Stimulated activated CD4-positive, alpha-beta T cell treated with anti-CD3 and anti-CD28 coated beads, TNF-alpha, amount 100 ng/mL, for 48 hours (primary cell): ENCODE measurements at regions not wholly inside any gene's neighbourhood (a gene's known extent, or its start where the extent isn't known, plus 50 kb on each side); places are given as distances from the start of the nearest gene placed in this dataset.

Experiments used
- DNase-seq, 3 donors: peaks; one replicate each; pipeline ENCODE4 v3.0.0-alpha.2; 2020; ENCODE audit warnings: low read depth in 3 of 3

GRCh38 chr6:128827675-128828464 lies 55.1 kb upstream of the LAMA2 start:
- no peak for DNase-seq

DNA sequence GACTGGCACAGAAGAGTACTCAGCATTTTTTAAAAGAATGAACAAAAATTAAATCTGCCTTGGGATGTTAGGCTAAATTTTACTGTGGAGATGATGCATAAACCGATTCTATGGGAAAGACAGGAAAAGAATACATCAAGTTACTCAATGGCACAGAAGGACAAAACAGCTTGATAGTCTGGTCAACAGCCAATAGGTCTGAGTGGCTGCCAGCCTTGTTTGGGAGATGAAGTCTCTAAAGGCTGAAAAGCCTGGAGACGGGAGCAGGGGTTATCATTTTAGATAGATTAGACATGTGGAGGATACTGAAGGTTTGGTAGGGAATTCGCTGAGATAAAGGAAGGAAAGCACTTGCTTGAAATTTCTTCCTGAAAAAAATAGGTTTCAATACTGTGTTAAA lies 56.3 kb upstream of the LAMA2 start:
- no peak for DNase-seq

GRCh38 chr6:128822271-128822670 lies 60.7 kb upstream of the LAMA2 start:
- DNase-seq = no peak

GRCh38 chr6:128821116-128821515 lies 61.8 kb upstream of the LAMA2 start:
- no peak for DNase-seq

DNA sequence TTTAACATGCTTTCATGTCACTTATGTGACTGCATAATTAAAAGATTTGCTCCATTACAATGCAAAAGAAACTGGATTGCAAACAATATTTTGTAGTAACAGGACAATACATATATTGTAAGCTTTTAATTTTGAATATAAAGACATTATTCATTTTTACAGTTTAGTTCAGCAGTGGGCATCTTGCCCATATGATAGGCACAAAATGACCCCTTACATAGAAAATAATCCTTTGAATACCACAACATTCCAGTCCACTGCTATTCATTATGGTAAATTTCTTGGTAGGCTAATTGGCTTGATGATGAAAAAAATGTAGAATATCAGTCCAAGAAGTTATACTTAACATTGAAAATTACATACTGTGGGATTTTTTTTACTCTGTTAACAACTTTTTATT lies 74.1 kb upstream of the LAMA2 start:
- no peak for DNase-seq

DNA sequence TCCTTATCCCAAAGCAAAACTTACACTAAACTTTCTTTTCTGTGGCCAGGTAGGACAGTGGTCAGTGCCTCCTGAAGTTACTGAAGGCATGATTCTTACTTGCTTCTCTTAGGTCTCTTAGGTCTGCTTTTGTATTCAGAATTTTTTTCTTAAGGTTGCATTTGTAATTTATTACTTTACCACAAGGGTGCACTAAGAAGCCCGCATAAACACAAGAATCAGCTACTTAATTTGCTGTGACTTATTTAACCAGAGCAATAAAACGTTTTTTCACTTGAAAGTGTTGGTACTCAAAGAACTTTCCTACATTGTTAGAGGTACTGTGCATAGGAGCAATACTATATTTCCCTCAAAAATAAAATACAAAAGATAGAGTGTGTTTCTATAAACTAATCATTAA lies 75.4 kb upstream of the LAMA2 start:
- no peak for DNase-seq

- DNase-seq = no peak
Observed at GRCh38 chr6:128806261-128806660, 76.7 kb upstream of the LAMA2 start.

GRCh38 chr6:128803911-128804310 lies 79.0 kb upstream of the LAMA2 start:
- DNase-seq = no peak

GRCh38 chr6:128801621-128802020 lies 81.3 kb upstream of the LAMA2 start:
- no peak for DNase-seq

- no peak for DNase-seq
Observed at GRCh38 chr6:128784266-128784665, 98.7 kb upstream of the LAMA2 start.

GRCh38 chr6:128768187-128768586 lies 114.8 kb upstream of the LAMA2 start:
- no peak for DNase-seq

DNA sequence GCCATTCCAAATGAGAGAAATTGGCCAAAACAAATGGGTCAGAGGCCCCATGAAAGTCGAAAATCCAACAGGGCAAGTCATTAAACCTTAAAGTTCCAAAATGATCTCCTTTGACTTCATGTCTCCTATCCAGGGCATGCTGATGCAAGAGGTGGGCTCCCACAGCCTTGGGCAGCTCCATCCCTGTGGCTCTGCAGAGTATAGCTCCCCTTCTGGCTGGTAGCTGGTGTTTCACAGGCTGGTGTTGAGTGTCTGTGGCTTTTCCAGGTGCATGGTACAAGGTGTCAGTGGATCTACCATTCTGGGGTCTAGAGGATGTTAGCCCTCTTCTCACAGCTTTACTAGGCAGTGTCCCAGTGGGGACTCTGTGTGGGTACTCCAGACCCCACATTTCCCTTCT lies 115.2 kb upstream of the LAMA2 start:
- DNase-seq = no peak

DNA sequence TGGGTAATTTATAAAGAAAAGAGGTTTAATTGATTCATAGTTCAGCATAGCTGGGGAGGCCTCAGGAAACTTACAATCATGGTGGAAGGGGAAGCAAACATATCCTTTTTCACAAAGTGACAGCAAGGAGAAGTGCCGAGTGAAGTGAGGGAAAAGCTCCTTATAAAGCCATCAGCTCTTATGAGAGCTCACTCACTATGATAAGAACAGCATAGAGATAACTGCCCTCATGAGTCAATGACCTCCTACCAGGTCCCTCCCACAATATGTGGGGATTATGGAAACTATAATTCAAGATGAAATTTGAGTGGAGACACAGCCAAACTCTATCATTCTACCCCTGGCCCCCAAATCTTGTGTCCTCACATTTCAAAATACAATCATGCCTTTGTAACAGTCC lies 115.8 kb upstream of the LAMA2 start:
- DNase-seq = no peak

GRCh38 chr6:128763599-128764300 lies 119.2 kb upstream of the LAMA2 start:
- no peak for DNase-seq

GRCh38 chr6:128759901-128760300 lies 123.0 kb upstream of the LAMA2 start:
- no peak for DNase-seq

DNA sequence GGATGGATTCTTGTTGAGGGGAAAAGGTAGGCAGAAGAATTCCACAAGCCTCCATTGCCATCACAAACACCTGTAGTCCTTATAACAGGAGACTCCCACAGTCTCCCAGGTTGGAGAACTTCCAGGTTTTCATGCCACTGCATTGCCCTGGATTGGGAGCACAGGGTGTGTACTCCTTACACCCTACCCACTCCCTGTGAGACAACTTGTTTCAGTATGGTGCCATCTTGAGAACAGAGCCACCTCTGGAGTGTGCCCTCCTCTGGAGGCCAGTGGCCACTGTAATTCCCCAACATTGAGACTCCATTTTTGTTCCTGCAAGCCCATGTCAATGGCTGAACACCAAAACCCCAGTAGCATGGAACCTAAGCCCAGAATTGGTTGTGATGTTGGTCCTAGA lies 123.5 kb upstream of the LAMA2 start:
- DNase-seq = no peak

GRCh38 chr6:128757961-128758360 lies 125.0 kb upstream of the LAMA2 start:
- DNase-seq = no peak

DNA sequence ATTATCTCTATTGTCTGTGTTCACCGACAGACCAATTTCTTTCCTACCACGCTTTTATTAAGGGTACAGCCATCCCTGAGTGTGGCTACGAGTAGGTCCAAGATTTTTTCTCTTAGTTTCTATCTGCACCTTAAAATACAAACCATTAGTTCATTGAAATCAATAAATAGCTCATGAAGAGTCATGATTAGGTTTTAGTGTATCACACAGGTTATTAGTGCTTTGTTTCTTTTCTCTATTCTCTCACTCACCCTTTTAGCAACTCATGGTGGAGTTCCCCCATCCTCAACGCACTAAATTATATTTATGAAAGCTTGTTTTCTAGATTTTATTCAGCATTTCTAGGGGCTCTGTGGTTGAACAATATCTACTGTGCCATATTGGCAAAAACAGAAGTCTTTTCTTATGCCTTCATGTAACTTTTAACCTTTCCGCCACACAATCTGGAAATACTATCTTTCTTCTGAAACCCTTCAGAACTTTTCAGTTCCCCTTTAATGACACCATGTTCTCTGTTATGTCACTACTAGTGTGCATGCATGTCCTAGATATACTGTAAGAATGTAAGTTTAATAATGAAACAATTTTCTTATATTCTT lies 128.2 kb upstream of the LAMA2 start:
- no peak for DNase-seq

DNA sequence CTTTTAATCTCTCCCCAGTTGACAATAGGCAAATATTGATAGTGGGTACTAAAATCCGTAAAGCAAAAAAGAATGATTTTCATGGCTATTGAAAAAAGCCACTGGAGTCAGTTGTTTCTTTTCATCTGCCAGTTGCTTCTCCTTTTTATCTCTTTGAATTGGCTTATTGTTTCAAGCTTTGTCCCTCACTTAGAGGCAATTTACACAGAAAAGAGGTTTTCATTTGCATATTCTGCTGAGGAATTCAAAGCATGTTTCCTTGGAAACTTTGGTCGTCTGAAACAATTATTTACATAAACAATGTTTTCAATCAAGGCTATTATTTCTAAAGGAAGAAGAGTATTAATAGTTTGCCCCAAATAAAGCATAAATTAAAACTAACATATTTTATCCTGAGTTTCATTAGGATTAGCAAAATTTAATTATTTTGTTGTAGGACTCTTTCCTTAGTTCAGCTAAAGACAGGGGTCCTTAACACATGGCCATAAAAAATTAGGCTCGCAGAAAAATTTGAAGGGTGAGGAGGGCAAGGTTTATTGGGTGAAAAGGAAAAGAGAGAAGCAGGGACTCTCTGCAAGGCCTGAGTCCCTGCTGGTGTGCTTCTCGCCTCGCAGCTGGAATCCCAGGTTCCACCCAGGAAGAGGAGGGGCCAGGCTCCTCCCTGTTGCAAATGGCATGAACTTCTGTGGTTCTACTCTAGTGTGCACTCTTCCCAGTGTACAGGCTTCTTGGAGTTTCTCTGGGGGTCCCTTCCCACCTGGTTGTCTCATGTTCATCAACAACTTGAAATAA lies 138.8 kb upstream of the LAMA2 start:
- no peak for DNase-seq

DNA sequence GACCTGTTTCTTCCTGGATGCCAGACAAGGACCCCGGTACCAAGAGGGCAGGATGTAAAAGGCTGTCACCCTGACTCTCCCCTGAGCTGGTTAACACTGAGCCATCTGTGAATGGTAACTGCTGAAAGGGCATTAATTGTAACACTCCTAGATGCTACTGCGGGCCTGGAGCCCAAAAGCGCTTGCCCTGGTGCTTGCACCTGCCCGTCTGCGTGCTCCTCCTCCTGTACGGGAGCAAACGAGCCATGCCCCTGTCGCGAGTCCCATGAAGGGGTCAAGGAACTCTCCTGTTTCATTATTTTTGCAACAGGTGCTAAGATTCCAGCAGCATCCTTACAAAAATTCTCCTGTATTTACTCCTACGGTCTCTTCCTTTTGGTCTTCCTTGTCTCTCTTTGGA lies 140.0 kb upstream of the LAMA2 start:
- no peak for DNase-seq

- DNase-seq = no peak
Observed at GRCh38 chr6:128740951-128741350, 142.0 kb upstream of the LAMA2 start.

GRCh38 chr6:128739112-128739511 lies 143.8 kb upstream of the LAMA2 start:
- DNase-seq = no peak
